OCI-LY7 (cell line): ENCODE measurements at regions not wholly inside any gene's neighbourhood (a gene's known extent, or its start where the extent isn't known, plus 50 kb on each side); places are given as distances from the start of the nearest gene placed in this dataset.

Source experiments
- BruUV-seq: library from RNA; stranded (reverse); fragments of 400-500 nt; replicated peaks from 2 replicates; lab custom pipeline; 2021; lab: Mats Ljungman, UMichigan
- CTCF ChIA-PET: fragments of 300-600 bp; sonication (Branson Sonifier 250); formaldehyde crosslinking; loops from one replicate; lab custom pipeline; 2022; ENCODE audit warnings: antibody characterized with exemption; ENCODE audit not compliant: unreplicated experiment; lab: Charles Lee
- POLR2A ChIA-PET: fragments of 300-600 bp; sonication (Branson Sonifier 250); formaldehyde crosslinking; loops from one replicate; lab custom pipeline; 2022; ENCODE audit warnings: antibody characterized with exemption; lab: Charles Lee
- DNase-seq: peaks from one replicate; pipeline ENCODE4 v3.0.0-alpha.2; 2015; ENCODE audit warnings: low spot score
- H2AFZ ChIP-seq: fragments of 200-600 bp; sonication (generic), shearing (Covaris generic); 2 replicates; pipeline ENCODE4 v1.6.1; 2014; ENCODE audit warnings: mild to moderate bottlenecking, antibody characterized with exemption, low read length, moderate library complexity
- H3K27ac ChIP-seq: fragments of 200-600 bp; sonication (generic); 2 replicates; pipeline ENCODE4 v1.5.1; 2014; ENCODE audit warnings: mixed run types, low read depth, mild to moderate bottlenecking, moderate library complexity, low read length, inconsistent platforms; ENCODE audit not compliant: poor library complexity, severe bottlenecking
- H3K36me3 ChIP-seq: fragments of 200-600 bp; sonication (generic); 2 replicates; pipeline ENCODE4 v1.6.1; 2014; ENCODE audit warnings: mild to moderate bottlenecking, antibody characterized with exemption, low read length, moderate library complexity, mixed read lengths; ENCODE audit not compliant: insufficient read depth
- H3K4me1 ChIP-seq: fragments of 200-600 bp; sonication (generic); 2 replicates; pipeline ENCODE4 v1.5.1; 2014; ENCODE audit warnings: mild to moderate bottlenecking, low read length; ENCODE audit not compliant: insufficient read depth, poor library complexity, severe bottlenecking
- H3K4me2 ChIP-seq: fragments of 200-600 bp; sonication (generic); 2 replicates; pipeline ENCODE4 v1.6.1; 2014; ENCODE audit warnings: mild to moderate bottlenecking, low read length
- H3K4me3 ChIP-seq: fragments of 200-600 bp; sonication (generic); 2 replicates; pipeline ENCODE4 v1.5.1; 2014; ENCODE audit warnings: mild to moderate bottlenecking, low read depth, low read length; ENCODE audit not compliant: poor library complexity, severe bottlenecking
- H3K79me2 ChIP-seq: fragments of 200-600 bp; sonication (generic); 2 replicates; pipeline ENCODE4 v1.6.1; 2016; ENCODE audit warnings: low read depth, mild to moderate bottlenecking, low read length, moderate library complexity, mixed read lengths; ENCODE audit not compliant: insufficient read depth
- H3K9me2 ChIP-seq: fragments of 200-600 bp; sonication (generic); 2 replicates; pipeline ENCODE4 v1.6.1; 2016; ENCODE audit warnings: mild to moderate bottlenecking, low read length, mixed read lengths; ENCODE audit not compliant: insufficient read depth
- H3K9me3 ChIP-seq: fragments of 200-600 bp; sonication (generic); 2 replicates; pipeline ENCODE4 v1.6.1; 2014; ENCODE audit warnings: mild to moderate bottlenecking, mixed run types, low read length, mixed read lengths
- H4K20me1 ChIP-seq: fragments of 200-600 bp; sonication (generic); 2 replicates; pipeline ENCODE4 v1.6.1; 2014; ENCODE audit warnings: mild to moderate bottlenecking, antibody characterized with exemption, low read length, moderate library complexity, mixed read lengths; ENCODE audit not compliant: insufficient read depth
- CTCF ChIP-seq: fragments of 200-600 bp; sonication (generic); conservative IDR thresholded peaks from 2 replicates; pipeline ENCODE4 v1.5.1; 2014; ENCODE audit warnings: mild to moderate bottlenecking, antibody characterized with exemption, low read length, moderate library complexity, mixed read lengths
- EZH2phosphoT487 ChIP-seq: fragments of 200-600 bp; sonication (generic); IDR thresholded peaks from 2 replicates; pipeline ENCODE4 v1.6.1; 2018; ENCODE audit warnings: low read depth, borderline replicate concordance, mild to moderate bottlenecking, mixed run types, antibody characterized with exemption, low read length, moderate library complexity, mixed read lengths
- intact Hi-C: fragments of 100-400 bp; cut with micrococcal nuclease; formaldehyde crosslinking; loops from one replicate; pipeline ENCODE4 v1.10.0; 2022; ENCODE audit not compliant: unreplicated experiment

GRCh38 chrX:73267206-73267605 lies 52.6 kb upstream of the NAP1L2 start:
- no peaks in the 10 kb centered on the region for H3K4me1 ChIP-seq
- no peak overlapping the region for H3K4me3 ChIP-seq
- H3K9me2 ChIP-seq: no peaks in the 10 kb centered on the region
- no peak overlapping the region for H2AFZ ChIP-seq
- CTCF ChIA-PET: no interaction called here
- POLR2A ChIA-PET: no interaction called here
- H3K79me2 ChIP-seq: no peaks in the 10 kb centered on the region
- BruUV-seq: no TSS peak
- H3K4me2 ChIP-seq: no peak overlapping the region
- no peaks in the 10 kb centered on the region for H3K9me3 ChIP-seq
- H3K27ac ChIP-seq: no peak overlapping the region
- intact Hi-C loops: no loop called here
- no peaks in the 10 kb centered on the region for H3K36me3 ChIP-seq
- TF ChIP-seq CTCF (no peak), EZH2phosphoT487 (no peak)
- H4K20me1 ChIP-seq: no peaks in the 10 kb centered on the region
- no peak for DNase-seq

- no peaks in the 10 kb centered on the region for H3K79me2 ChIP-seq
- H3K9me2 ChIP-seq: no peaks in the 10 kb centered on the region
- H2AFZ ChIP-seq: no peak overlapping the region
- no TSS peak for BruUV-seq
- no peak for TF ChIP-seq CTCF
- TF ChIP-seq EZH2phosphoT487: no peak
- H3K36me3 ChIP-seq: no peaks in the 10 kb centered on the region
- ChIA-PET CTCF (no interaction called here), POLR2A (no interaction called here)
- no peak for DNase-seq
- no peaks in the 10 kb centered on the region for H4K20me1 ChIP-seq
- no peaks in the 10 kb centered on the region for H3K9me3 ChIP-seq
- no peak overlapping the region for H3K27ac ChIP-seq
- intact Hi-C loops: no loop called here
- H3K4me3 ChIP-seq: no peak overlapping the region
- no peak overlapping the region for H3K4me2 ChIP-seq
- no peaks in the 10 kb centered on the region for H3K4me1 ChIP-seq
Measured at GRCh38 chrX:73266766-73267165, 52.1 kb upstream of the NAP1L2 start.
